HS-5 (cell line): ENCODE measurements at regions not wholly inside any gene's neighbourhood (a gene's known extent, or its start where the extent isn't known, plus 50 kb on each side); places are given as distances from the start of the nearest gene placed in this dataset.
"Not testable (repeated sequence)": the region's sequence is repeated elsewhere in the genome, so short reads cannot be mapped to it uniquely, and the experiment has no call there.

Experiments used
- DNase-seq: peaks from one replicate; pipeline ENCODE4 v3.0.0-alpha.2; 2012; ENCODE audit warnings: low read depth

DNA sequence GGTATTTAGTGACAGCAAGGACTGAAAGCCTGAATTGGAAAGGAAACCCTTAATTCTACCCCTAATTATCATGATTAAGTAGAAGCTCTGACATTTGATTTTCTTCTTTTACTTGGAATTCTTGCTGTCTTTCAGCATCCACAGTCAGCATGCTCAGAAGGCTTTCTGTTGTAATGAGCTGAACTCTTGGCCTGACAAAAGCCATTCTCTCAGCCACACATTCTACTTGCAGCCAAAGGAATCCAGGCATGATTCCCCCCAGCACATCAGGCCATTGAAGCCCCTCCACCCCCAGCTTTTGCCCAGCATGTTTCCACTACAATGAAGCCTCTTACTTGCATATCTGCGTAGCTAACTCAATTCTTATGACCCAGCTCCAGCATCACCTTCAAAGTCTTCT lies 94.3 kb upstream of the FRMD4A start:
- DNase-seq = no peak

DNA sequence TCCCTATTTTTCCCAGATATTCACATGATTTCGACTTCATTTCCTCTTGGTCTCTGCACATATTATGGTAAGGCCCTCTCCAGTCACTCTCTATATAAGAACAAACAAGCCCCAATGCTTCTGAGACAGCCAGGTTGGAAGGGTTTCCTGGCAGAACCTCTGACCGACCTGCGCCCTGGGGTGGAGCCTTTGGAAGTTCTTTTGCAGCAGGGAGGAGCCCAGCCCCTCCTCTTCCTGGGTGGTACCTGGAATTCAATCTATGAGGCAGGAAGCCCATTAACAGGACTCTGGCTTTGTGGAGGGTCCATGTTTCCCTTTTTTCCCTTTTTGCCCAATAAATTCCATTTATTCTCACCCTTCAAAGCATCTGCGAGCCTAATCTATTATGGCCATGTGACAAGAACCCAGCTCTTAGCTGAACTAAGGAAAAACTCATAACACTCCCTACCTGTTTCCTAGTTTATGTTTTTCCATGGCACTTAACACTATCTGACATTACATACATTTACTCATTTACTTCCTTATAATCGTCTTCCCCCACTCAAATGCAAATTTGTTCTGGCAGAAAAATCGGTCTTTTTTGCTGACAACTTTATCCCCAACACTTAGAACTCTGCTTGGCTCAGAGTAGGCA lies 92.5 kb upstream of the FRMD4A start:
- no peak for DNase-seq

DNA sequence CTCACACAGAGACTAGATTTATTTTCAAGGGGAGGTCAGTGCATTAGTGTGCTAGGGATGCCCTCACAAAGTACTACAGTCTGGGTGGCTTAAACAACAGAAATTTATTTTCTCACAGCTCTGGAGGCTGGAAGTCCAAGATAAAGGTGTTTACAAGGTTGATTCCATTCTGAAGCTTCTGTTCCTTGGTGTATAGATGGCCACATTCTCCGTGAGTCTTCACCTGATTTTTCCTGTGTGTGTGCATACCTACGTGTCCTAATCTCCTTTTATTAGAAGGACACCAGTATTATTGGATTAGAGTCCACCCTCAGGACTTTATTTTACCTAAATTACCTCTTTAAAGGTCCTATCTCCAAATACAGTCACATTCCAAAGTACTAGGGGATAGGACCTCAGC lies 91.7 kb upstream of the FRMD4A start:
- no peak for DNase-seq

DNA sequence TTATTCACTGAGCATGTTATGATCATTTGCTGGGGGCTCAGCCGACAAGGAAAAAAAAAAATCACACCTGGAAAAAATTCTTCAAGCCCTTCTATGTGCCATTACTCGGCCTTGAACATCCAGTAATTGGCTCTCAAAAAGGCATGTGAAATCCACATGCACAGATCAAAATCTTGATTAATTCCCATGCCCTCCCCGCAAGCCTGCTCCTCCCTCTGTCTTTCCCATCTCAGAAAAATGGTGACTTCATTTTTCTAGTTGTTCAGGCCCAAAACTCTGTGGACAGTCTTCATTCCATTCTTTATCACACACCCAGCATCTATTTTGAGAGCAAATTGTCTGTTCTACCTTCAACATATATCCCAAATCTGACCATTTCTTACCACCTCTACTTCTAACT lies 91.2 kb upstream of the FRMD4A start:
- DNase-seq = no peak

DNA sequence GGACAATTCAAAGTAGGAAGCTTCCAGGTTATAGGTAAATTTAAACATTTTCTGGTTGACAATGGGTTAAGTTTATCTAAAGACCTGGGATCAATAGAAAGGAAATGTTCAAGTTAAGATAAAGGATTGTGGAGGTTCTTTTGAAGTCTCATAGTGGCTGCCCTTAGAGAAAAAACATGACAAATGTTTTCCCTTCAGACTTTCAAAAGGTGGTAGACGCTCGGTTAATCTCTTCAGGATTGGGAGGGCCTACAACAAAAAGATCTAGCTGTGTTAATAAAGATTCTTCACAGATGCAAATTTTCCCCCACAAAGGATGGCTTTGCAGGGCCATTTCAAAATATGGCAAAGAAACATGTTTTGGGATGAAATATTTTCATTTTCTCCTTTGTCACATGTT lies 86.6 kb upstream of the FRMD4A start:
- DNase-seq = not testable (repeated sequence)

DNA sequence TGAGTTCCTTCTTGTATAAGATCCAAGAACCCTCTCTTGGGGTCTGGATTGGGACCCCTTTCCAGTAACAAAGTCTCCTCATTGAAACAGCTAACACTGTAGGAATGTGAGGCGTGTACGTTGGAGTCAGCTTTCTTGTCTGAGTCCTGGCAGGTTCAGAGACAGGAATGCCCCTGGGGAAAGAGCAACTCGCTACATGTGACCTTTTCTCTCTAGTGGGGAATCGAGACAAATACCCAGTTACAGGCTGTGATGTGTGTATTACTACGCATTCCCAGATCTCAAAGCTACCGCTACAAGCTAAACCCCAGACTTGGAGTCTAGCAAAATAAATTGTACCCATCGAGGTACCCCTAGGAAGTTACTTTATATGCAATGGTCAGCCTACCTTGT lies 85.6 kb upstream of the FRMD4A start:
- no peak for DNase-seq

DNA sequence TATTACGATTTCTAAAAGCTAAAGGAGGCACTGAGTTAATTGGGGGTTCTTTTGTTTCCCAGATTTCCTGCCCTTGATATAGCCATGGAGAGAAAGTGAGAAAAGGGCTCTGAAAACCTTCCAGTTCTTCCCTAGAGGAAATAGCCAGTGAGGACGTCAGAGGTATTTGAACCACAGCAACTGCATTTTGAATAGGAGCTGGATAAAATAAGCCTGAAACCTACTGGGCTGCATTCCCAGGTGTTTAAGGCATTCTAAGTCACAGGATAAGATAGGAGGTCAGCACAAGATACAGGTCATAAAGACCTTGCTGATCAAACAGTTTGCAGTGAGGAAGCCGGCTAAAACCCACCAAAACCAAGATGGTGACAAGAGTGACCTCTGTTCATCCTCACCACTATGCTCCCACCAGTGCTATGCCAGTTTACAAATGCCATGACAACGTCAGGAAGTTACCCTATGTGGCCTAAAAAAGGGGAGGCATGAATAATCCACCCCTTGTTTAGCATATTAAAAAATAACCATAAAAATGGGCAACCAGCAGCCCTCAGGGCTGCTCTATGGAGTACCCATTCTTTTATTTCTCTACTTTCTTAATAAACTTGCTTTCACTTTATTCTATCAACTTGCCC lies 85.1 kb upstream of the FRMD4A start:
- no peak for DNase-seq

DNA sequence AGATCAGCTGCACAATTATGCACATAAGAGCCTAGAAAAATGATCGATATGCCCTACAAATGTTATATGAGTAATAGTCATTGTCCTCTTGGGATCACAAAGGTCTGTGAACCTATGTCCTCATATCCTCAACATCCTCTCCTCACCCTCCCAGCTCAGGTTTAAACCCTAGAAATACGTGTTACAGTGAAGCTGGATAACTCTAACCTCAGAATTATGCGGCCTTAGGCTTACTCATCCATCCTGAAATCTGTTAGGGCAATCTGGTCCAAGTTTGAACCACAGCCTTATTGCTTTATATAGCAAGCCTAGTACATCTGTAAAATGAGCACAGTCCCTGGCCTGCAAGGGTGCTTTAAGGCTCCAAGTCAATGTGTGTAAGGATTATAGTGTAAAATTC lies 84.2 kb upstream of the FRMD4A start:
- DNase-seq = peak; percentile 64

DNA sequence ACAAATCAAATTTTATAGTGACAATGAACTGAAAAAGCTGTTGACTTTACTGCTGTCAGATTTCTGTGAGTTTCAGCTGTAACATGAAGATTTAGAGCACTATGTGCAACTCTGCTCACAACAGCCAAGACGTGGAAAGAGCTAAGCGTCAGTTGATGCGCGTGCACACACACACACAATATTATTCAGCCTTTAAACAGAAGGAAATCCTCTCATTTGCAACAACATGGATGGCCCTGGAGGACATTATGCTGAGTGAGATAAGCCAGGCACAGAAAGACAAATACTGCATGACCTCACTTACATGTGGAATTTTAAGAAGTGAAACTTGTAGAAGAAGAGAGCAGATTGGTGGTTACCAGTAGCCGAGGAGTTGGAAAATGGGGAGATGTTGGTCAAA lies 82.8 kb upstream of the FRMD4A start:
- DNase-seq = no peak

DNA sequence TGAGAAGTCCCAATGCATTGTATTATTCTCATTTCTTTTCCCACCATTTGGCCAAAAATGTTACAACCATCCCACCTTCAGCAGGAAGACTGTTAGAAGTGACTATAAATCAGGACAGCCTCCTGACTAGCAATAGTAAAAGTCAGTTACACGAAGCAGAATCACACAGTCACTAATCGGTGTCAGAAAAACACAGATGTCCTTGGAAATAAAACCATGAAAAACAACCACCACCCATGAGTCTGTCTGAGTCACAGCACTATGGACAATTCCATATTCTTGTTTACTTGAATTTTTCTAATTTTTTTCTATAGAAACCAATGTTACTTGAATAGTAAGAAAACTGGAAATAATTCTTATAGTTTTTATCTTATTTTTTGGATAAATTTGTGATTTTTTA lies 81.9 kb upstream of the FRMD4A start:
- DNase-seq = no peak

DNA sequence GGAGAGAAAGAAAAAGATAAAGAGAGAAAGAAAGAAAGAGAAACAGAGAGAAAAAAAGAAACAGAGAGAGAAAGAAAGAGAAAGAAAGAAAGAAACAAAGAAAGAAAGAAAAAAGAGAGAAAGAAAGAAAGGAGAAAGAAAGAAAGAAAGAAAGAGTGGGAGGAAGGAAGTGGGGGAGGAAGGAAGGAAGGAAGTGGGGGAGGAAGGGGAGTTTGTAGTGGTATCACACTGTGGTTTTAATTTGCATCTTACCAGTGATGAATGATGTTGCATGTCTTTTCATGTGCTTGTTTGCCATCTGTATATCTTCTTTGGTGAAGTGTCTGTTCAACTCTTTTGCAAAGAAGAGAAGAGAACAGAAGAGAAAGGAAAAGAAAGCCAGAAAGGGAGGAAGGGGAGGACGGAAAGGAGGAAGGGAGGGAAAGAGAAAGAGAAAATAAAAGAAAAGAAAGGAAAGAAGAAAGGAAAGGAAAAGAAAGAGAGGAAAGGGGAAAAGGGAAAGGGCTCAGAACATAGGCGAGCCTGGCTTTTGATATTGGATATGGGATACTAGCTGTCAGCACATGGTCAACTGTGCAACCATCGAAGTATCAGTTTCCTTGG lies 79.2 kb upstream of the FRMD4A start:
- no peak for DNase-seq

DNA sequence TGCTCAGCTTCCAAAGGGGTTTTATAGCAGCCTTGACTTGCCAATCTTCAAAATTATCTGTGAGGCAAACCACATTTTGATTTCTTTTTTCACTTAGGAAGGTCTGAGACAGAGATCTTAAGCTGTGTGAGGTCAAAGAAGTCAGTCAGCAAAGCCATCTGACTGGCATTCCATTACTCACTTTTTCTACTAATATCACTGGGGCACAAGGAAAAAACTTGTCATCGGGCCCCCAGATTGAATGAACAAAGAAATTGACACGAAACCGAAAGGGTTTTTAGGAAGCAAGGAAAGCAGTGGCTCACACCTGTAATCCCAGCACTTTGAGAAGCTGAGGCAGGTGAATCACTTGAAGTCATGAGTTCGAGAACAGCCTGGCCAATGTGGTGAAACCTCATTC lies 78.5 kb upstream of the FRMD4A start:
- DNase-seq = no peak

DNA sequence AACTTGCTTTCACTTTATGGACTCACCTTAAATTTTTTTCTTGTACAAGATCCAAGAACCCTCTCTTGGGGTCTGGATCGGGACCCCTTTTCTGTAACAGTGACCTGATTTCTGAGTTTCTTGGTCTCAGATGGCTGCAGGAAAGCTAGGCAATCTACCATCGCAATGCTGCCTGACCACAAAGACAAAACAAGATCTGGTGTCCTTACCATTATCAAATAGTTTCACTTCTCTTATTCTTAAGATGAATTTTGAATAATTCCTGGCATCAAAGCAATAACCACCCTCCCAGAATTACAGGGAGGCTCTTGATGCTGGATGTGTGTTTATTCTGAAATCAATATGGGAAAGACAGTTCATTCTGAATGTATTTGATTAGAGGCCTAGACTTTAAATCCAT lies 77.4 kb upstream of the FRMD4A start:
- no peak for DNase-seq

DNA sequence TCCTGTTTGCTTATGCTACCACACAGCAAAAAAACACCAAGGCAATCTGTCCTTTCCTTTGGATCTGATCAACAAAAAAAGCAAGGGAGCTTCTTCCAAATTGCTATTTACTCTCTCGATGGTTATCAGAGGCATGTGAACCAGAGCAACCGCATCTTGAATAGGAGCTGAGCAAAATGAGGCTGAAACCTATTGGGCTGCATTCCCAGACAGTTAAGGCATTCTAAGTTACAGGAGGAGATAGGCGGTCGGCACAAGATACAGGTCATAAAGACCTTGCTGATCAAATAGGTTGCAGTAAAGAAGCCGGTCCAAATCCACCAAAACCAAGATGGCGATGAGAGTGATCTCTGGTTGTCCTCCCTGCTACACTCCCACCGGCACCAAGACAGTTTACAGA lies 76.8 kb upstream of the FRMD4A start:
- DNase-seq = no peak

DNA sequence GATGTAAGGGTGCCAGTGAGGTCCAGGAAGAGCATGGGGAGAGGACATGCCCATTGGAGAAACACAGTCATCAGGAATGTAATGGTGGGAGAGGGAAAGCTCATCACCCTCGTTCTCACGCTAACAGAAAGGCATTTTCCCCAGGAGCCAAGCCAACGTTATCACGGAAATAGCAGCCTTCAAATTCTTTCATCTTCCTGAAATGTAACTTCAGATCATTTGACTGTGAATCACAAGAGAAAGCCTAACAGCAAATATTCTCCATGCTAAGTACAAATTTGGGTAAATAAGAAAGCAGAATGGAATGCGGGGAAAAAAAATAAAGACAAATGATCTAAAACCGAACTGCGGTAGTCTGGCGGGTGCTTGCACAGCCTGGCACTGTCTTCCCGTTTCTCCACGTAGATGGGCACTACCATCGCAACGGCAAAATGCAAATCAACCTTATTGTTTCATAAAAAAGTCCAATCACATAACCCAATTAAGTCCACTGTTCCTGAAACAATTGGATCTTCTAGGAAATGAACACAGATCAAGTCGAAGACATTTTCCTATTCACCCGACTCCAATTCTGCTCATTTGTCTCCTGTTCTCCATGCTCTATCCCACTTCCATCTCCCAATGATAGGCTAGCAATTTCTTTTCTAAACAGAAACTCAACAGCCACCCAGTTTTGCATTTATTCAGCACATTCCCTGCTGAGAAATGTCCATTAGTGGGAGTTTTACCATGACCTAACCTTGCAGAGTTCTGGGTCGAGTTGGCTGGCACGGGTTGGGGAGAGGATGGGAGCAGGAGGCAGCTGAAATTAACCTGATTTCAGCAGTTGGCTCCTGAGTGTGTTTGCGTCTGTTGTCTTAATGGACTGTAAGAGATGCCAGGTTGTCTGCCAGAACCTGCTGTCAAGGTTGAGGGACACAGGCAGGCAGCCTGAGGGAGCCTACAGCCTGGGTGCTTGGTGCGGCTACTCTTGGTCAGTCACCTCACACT lies 74.6 kb upstream of the FRMD4A start:
- DNase-seq = peak; percentile 86

DNA sequence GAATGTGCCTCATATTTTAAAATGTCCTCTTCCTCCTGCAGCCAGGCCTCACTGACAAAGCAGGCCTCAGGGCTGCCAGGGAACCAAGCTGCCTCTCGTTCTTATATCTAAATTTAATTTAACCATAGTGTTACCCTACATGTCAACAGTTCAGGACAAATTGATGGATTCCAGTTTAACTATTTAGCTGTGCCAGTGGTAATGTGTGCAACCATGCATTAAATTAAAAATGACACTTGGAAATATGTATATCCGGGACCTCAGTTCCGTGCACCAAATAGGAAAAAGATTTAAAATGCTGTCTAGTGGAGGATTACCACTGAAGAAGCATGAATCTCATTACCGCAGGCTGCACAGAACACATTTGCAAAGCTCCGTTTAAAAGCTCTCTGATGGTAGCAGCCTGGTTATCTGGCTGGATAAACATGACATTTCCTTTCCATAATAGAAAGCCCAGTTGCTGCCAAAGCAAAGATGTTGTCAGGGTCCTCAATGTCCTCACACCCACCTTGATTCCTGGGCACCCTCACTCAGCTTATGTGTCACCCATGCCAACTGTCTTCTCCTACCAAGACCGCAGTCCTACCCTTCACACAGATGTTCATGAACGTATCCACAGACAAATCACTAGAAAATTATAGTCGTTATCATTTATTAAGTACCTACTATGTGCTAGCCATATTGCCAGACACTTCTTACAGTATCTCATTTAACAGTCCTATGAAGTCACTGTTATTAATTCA lies 73.3 kb upstream of the FRMD4A start:
- DNase-seq = no peak

DNA sequence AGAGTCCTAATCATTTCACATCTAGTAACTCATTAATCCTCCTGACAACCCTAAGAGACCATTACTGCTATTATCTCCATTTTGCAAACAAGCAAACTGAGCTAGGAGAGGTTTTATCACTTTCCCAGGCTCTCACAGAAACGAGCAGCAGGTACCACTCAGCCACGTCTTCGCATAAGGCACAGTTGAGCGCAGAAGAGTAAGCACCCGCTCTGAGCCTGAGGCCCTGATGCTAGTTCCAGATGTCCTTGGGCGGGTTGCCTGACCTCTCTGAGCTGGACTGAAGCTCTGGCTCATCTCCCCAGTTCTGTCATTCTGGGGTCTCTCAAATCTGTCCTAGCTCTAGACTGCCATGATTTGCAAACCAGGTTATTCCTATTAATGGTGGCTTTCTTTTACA lies 72.6 kb upstream of the FRMD4A start:
- DNase-seq = no peak

DNA sequence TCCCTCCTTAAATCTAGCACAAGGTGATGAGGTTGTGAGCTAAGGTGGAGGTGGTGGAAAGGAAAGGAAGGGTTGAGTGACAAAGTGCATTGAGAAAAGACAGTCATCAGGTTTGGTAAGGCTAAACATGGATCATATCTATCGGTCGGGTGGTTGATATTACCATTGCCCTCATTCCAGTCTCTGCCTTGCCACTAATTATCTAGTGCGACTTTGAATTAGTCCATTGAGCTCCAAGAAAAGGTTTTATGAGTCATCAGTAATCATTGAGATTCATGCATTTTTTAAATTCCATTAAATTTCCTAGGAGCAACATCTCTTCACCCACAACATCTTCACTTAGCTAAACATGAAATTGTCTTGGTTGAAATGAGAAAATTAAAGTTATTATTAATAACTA lies 68.9 kb upstream of the FRMD4A start:
- DNase-seq = no peak

DNA sequence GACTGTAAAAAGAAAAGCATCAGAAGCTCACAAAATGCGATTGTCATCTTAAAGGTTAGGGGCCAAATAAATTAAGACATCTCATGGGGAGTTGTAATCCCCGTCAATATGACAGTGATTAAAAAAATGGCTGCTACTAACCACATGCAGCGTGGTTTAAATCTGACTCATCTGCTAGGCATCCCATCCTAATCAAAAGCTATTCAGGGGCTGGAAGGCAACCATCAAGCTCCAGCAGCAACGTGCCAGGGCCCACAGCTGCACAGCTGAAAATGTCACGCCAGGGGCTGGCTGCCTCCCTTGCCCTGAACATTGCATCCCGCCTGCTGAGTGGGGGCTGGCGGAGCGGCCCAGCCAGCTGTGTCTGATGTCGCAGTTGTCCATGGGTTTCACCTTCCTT lies 66.3 kb upstream of the FRMD4A start:
- DNase-seq = peak; percentile 87

DNA sequence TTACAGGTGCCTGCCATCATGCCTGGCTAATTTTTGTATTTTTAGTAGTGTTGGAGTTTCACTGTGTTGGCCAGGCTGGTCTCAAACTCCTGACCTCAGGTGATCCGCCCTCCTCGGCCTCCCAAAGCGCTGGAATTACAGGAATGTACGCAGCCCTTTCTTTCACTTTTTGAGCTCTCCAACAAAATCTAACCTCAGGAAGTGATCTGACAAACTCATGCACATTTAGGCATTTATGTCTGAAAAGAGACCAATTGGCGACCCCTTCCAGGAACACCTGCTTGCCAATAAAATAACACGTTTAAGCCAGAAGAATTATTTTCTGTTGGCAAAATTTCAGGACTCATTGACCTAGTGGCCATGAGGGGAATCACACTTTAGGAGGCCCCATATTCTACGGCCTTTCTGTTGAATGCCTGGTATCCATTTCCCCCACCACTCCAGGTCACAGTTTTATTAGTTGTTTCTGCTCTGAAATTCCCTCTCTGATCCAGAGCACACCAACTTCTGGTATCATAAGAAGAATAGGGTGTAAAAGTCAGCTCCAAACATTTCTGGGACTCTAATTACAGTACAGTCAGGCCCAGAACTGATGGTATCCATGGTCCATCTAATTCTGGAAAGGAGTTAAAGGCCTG lies 65.8 kb upstream of the FRMD4A start:
- DNase-seq = no peak

DNA sequence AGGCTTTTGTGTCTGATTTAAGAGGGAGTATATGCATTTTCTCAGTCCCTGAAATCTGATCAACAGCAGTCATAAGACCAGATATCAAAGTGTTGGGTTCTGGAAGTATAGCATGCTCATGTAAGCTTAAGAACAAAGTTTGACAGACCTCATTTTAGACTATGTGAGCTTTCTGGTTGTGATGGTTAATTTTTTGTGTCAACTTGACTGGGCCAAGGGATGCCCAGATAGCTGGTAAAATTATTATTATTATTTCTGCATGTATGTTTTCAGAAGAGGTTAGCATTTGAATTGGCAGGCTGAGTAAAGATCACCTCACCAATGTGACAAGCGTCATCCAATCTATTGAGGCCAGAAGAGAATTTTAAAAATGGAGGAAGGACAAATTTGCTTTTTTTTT lies 63.5 kb upstream of the FRMD4A start:
- no peak for DNase-seq

DNA sequence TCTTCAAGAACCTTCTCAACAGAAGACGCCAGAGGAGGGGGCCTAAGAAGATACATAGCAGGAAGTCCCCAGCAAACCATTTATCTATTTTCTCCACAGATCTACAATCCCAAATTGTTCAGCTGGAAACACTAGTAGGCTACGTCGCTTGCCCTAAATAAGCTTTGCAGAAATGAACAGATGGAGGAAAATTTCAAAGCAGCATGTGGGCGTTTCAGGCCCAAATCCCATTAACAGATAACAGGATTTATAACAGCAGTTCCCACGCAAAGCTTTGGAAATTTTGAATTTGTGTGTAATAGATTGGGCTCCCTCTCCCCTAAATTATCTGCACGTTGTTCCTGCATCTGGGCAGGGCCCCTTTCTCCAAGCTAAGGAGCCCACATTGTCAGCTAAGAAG lies 60.6 kb upstream of the FRMD4A start:
- DNase-seq = no peak
